ENCODE measurements at regions not wholly inside any gene's neighbourhood (a gene's known extent, or its start where the extent isn't known, plus 50 kb on each side); places are given as distances from the start of the nearest gene placed in this dataset.

GRCh38 chr2:220533485-220533884 lies 906.1 kb downstream of the SLC4A3 start (continued):
- TF ChIP-seq AFF4 (CRISPR knock-in tag; IDR thresholded peaks at IDR 0.05; ENCODE audit: borderline replicate concordance) = no peak
- no peak for TF ChIP-seq JUN (CRISPR knock-in tag; IDR thresholded peaks at IDR 0.05)
- no peak for TF ChIP-seq IRF1 (CRISPR knock-in tag; IDR thresholded peaks at IDR 0.05)
- TF ChIP-seq ZBTB21 (CRISPR knock-in tag; IDR thresholded peaks at IDR 0.05; ENCODE audit: borderline replicate concordance) = no peak
- no peak for TF ChIP-seq PREB (CRISPR knock-in tag; IDR thresholded peaks at IDR 0.05; ENCODE audit: borderline replicate concordance)
- no peak for TF ChIP-seq TEAD4 (CRISPR knock-in tag; IDR thresholded peaks at IDR 0.05)
- no peak for TF ChIP-seq ARID4B (CRISPR knock-in tag; IDR thresholded peaks at IDR 0.05; ENCODE audit: borderline replicate concordance)

- no peak overlapping the region for H3K27ac Mint-ChIP-seq
- ChIA-PET CTCF (no interaction called here), POLR2A (no interaction called here)
- H3K27me3 Mint-ChIP-seq (ENCODE audit: low read depth) = peaks cover 3% of the 10 kb centered on the region; the same call in 1 of the 2 replicates
- ATAC-seq (no peak), DNase-seq (ENCODE audit: low spot score) (no peak)
- peaks cover 72% of the 10 kb centered on the region for H3K9me3 Mint-ChIP-seq
- TF ChIP-seq ZNF425 (CRISPR knock-in tag; conservative IDR thresholded peaks at IDR 0.05) (no peak), NFYB (CRISPR knock-in tag; conservative IDR thresholded peaks at IDR 0.05; ENCODE audit: low read depth) (no peak), PRDM15 (CRISPR knock-in tag; IDR thresholded peaks at IDR 0.05) (no peak), ZMAT4 (CRISPR knock-in tag; IDR thresholded peaks at IDR 0.05) (no peak), ZBTB43 (CRISPR knock-in tag; IDR thresholded peaks at IDR 0.05) (no peak), FOXJ3 (CRISPR knock-in tag; IDR thresholded peaks at IDR 0.05; ENCODE audit: borderline replicate concordance) (no peak), MYBL2 (CRISPR knock-in tag; IDR thresholded peaks at IDR 0.05) (no peak)
- H3K4me1 Mint-ChIP-seq = no peaks in the 10 kb centered on the region
- H3K36me3 Mint-ChIP-seq = peaks cover 22% of the 10 kb centered on the region
- no peak overlapping the region for H3K4me3 Mint-ChIP-seq
These were observed 912.1 kb downstream of the SLC4A3 start for GRCh38 chr2:220539481-220539880.

Data from WTC11 (cell line).